DMS 273 (cell line): ENCODE measurements at regions not wholly inside any gene's neighbourhood (a gene's known extent, or its start where the extent isn't known, plus 50 kb on each side); places are given as distances from the start of the nearest gene placed in this dataset.
"Not testable (repeated sequence)": the region's sequence is repeated elsewhere in the genome, so short reads cannot be mapped to it uniquely, and the experiment has no call there.

Source experiments
- DNase-seq: peaks from one replicate; lab custom pipeline; 2025; ENCODE audit not compliant: unreplicated experiment; lab: John Stamatoyannopoulos, UW

DNA sequence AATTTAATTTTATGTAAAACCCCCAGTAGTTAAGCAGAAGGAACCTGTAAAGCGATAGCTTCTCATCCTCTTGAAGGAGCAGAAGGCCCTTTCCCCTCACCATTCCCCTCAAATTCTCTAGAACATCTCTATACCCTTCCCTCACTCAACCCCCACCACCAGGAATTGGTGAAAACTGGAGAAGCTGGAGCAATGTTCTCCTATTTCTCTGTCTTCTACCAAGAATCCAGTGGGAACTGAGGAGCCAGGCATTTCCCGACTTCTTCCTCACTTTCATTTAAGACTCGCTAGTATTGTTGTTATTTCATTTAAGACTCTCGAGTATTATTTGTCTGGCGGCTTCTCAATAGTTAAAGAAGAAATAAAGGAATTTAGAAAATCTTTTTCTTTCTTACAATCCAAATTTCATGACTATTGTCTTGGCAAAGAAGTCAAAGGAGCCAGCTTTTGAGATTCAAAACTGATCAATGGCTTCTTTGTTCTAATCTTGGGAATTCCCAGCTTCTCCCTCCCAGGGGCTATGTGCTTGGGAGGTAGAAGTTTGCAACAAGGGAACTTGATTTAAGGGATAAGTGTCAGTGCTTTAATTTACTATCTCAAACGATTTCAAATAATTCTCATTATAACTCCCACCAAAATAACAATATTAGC is 253.3 kb upstream of the ADGRL2 start:
- no peak for DNase-seq

GRCh38 chr1:81545734-81546133 is 255.0 kb upstream of the ADGRL2 start:
- DNase-seq, result no peak

GRCh38 chr1:81543764-81544163 is 257.0 kb upstream of the ADGRL2 start:
- no peak for DNase-seq

GRCh38 chr1:81542196-81542595 is 258.5 kb upstream of the ADGRL2 start:
- DNase-seq, result no peak

GRCh38 chr1:81540216-81540615 is 260.5 kb upstream of the ADGRL2 start:
- DNase-seq, result no peak

- DNase-seq, result no peak
Observed at GRCh38 chr1:81529014-81529413, 271.7 kb upstream of the ADGRL2 start.

- no peak for DNase-seq
Observed at GRCh38 chr1:81525085-81525484, 275.6 kb upstream of the ADGRL2 start.

- no peak for DNase-seq
Observed at GRCh38 chr1:81519987-81520386, 280.7 kb upstream of the ADGRL2 start.

DNA sequence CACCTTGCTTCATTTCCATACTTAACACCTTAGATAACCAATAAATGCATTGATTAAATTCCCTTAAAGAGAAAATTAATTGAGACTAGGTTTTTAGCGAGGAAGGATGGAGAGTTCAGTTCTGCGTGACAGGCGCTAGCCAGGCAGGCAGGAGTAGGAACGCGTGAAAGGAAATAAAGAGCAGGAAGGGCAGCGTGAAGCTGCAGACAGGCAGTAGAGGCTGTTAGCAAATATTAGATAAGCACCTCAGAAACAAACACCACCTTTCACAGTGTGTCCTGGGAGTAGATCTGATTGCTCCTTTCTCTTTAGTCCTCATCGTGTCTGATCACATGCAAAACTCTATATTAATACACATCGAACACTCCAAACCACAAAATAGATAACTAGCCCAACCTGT is 282.7 kb upstream of the ADGRL2 start:
- no peak for DNase-seq

- DNase-seq, result no peak
Observed at GRCh38 chr1:81513796-81514354, 286.9 kb upstream of the ADGRL2 start.

- DNase-seq, result no peak
Observed at GRCh38 chr1:81512252-81513003, 288.3 kb upstream of the ADGRL2 start.

DNA sequence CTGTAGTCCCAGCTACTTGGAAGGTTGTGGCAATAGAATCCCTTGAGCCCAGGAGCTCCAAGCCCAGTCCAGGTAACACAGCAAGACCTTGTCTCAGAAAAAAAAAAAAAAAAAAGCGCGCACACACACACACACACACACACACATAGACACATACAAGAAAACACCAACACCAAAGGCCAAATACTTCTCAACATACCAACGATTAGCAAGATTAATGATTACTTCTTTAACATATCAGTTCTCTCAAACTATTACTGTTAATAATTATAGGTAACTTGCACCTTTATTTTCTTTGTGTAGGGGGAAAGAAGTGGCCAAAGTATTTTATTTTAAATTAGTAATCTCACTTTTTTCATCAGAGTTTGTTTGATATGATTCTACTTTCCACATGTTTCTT is 289.5 kb upstream of the ADGRL2 start:
- no peak for DNase-seq

GRCh38 chr1:81510701-81511100 is 290.0 kb upstream of the ADGRL2 start:
- no peak for DNase-seq

DNA sequence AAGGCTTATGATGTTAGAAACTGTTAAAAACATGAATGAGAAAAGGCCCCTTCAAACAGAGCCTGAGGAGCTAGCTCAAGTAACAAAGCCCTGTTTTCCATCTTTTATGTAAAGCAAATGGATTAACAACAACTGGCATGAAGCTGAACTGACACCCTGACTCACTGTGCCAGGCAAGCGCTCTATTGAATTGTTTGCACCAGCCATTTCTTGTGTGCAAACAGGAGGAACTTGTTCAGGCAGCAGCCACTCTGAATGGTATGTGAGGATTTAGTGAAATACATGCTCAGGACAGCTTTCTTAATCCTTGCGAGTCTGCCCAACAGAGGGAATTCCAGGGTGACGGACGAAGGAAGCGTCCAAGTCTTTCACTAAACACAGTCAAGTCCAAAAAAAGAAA is 291.1 kb upstream of the ADGRL2 start:
- DNase-seq, result no peak

GRCh38 chr1:81506699-81507098 is 294.0 kb upstream of the ADGRL2 start:
- DNase-seq, result no peak

- no peak for DNase-seq
Observed at GRCh38 chr1:81505831-81506230, 294.9 kb upstream of the ADGRL2 start.

DNA sequence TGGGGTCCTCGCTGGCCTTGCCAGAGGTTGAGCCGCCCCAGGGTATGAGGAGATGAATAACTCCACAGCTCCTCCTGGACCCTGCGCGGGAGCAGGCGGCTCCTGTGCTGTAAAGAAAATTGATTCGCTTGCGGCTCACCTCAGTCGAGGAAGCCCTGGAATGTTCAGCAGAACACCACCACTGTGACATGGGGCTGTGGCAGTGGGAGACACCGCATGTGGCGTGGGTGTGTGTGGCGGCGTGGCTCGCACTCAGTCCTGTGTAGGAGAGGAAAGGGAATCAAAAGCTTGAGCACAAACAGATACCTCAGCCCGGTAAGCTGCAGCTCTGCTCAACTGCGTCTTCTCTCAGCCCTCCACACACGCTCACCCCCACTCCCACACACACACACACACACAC is 295.9 kb upstream of the ADGRL2 start:
- not testable (repeated sequence) for DNase-seq

DNA sequence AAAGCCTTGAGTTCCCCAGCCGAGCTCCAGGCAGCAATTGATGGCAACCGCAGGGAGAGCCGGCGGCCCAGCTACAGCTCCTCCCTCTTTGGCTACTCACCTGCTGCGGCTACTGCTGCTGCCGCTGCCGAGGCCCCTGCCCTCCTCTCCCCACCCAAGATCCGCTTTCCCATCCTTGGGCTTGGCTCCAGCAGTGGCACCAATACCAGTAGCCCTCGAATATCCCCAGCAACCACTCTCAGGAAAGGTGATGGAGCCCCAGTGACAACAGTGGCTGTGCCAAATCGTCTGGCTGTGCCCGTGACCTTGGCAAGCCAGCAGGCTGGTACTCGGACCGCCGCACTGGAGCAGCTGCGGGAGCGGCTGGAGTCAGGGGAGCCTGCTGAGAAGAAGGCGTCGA is 298.0 kb upstream of the ADGRL2 start:
- not testable (repeated sequence) for DNase-seq

DNA sequence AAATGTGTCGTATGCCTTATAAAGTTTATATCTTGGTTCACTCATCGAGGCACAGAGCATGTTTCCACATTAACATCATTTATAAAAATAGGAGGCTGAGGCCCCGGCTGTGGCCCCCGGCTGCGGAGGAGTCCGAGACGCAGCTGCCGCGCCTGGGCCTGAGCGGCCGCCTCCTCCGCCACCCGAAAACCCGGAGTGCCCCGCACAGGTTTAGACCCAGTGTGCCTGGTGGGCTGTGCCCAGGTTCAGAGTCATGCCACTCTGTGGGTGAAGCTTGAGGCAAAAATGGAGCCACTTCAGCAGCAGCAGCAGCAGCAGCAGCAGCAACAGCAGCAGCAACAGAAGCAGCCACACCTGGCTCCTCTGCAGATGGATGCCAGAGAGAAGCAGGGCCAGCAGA is 299.2 kb upstream of the ADGRL2 start:
- not testable (repeated sequence) for DNase-seq

DNA sequence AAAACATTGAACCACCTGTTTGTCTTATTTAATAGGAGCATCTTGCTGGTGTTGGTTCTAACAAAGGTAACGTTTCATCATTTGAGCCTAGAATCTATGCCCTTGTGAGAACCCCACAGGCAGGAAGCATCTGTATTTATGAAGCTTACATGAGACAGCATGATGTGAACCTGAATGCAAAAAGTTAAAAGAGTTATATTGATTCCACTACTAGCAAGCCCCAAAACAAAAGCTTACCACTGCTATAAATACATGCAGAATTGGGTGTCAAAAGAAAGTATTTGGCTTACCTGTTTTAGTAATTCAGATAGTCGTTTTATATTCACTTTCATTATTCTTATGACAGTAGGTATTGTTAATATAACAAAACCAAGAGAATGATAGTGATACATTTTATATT is 301.2 kb upstream of the ADGRL2 start:
- DNase-seq, result no peak

DNA sequence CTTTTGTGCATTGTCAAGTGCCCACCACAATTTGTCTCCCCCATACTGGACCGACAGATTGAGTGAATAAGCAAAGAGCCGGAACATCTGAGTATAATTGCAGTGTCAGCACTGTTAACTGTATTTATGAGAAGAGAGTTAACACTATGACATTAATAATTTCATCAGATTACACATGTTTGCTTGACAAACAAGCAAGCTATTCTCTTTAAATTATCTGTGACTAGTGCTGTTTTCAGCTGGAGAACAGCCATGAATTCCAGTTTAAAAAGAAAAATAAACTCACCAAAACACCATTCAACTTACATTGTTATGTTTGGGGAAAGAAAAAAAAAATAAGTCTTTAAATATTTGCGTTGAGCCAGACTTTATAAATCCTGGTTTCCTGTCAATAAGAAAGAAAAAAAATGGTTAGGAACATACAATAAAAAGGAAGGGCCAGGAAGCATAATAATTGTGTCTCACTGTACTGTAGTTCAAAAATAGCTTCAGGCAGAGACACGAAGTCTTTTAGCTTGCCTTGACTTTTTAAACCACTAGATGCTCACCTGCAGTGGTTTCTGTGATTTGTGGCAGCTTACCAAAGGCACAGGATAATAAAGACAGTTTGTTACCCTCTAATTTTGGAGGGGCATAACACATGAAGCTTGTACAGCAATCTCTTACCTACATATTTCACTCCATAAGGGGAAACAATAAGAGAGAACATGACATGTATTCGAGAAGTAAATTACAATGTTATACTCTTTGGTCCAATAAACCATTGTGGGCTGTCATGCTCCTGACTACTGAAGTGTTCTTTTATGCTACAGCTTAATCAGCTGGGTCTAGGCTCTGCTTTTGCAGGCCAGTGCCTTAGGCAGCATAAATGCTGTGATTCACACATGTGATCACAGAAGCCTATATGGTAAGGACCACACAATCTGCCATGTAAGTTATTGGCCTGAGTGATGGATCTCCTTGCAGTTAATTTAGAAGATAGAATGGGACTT is 302.0 kb upstream of the ADGRL2 start:
- DNase-seq, result no peak
